ENCODE measurements at regions not wholly inside any gene's neighbourhood (a gene's known extent, or its start where the extent isn't known, plus 50 kb on each side); places are given as distances from the start of the nearest gene placed in this dataset.
A peak's percentile ranks its signal among the peaks of the same experiment; 100 is the strongest.

- Histone ChIP-seq H3K9me3 (no peaks in the 10 kb centered on the region), H3K4me1 (no peaks in the 10 kb centered on the region), H3K4me3 (no peak overlapping the region), H3K27me3 (no peaks in the 10 kb centered on the region), H3K27ac (no peak overlapping the region), H3K36me3 (no peaks in the 10 kb centered on the region)
- TF ChIP-seq POLR2A (IDR thresholded peaks at IDR 0.05) (no peak), CTCF (IDR thresholded peaks at IDR 0.05) (no peak)
- DNase-seq, result no peak
Observed at GRCh38 chr4:58935332-58935731, 1825.1 kb upstream of the IGFBP7 start.

GRCh38 chr4:58936436-58936835 is 1826.3 kb upstream of the IGFBP7 start:
- H3K4me3 ChIP-seq, result no peak overlapping the region
- no peaks in the 10 kb centered on the region for H3K9me3 ChIP-seq
- no peaks in the 10 kb centered on the region for H3K4me1 ChIP-seq
- H3K27ac ChIP-seq, result no peak overlapping the region
- no peaks in the 10 kb centered on the region for H3K27me3 ChIP-seq
- TF ChIP-seq CTCF (IDR thresholded peaks at IDR 0.05), result no peak
- TF ChIP-seq POLR2A (IDR thresholded peaks at IDR 0.05), result no peak
- DNase-seq, result no peak
- H3K36me3 ChIP-seq, result no peaks in the 10 kb centered on the region

- Histone ChIP-seq H3K4me1 (no peaks in the 10 kb centered on the region), H3K9me3 (no peaks in the 10 kb centered on the region), H3K36me3 (no peaks in the 10 kb centered on the region), H3K27me3 (no peaks in the 10 kb centered on the region), H3K4me3 (peak overlapping the region in 1 of 4 donors; percentile 5), H3K27ac (no peak overlapping the region)
- no peak for TF ChIP-seq POLR2A (IDR thresholded peaks at IDR 0.05)
- TF ChIP-seq CTCF (IDR thresholded peaks at IDR 0.05), result no peak
- no peak for DNase-seq
Observed at GRCh38 chr4:58940167-58940566, 1830.0 kb upstream of the IGFBP7 start.

GRCh38 chr4:58941286-58941685 is 1831.1 kb upstream of the IGFBP7 start:
- TF ChIP-seq POLR2A (IDR thresholded peaks at IDR 0.05), result no peak
- TF ChIP-seq CTCF (IDR thresholded peaks at IDR 0.05), result no peak
- Histone ChIP-seq H3K9me3 (no peaks in the 10 kb centered on the region), H3K36me3 (no peaks in the 10 kb centered on the region)

GRCh38 chr4:58953575-58953974 is 1843.4 kb upstream of the IGFBP7 start:
- TF ChIP-seq CTCF (IDR thresholded peaks at IDR 0.05), result no peak
- no peak for TF ChIP-seq POLR2A (IDR thresholded peaks at IDR 0.05)
- Histone ChIP-seq H3K4me3 (no peak overlapping the region), H3K36me3 (no peaks in the 10 kb centered on the region), H3K9me3 (no peaks in the 10 kb centered on the region), H3K27me3 (no peaks in the 10 kb centered on the region), H3K4me1 (no peaks in the 10 kb centered on the region), H3K27ac (no peak overlapping the region)
- no peak for DNase-seq

More at GRCh38 chr4:58941286-58941685, 1831.1 kb upstream of the IGFBP7 start:
- no peak overlapping the region for H3K4me3 ChIP-seq
- H3K4me1 ChIP-seq, result no peaks in the 10 kb centered on the region
- no peak for DNase-seq
- H3K27me3 ChIP-seq, result no peaks in the 10 kb centered on the region
- no peak overlapping the region for H3K27ac ChIP-seq

- TF ChIP-seq CTCF (IDR thresholded peaks at IDR 0.05) (no peak), POLR2A (IDR thresholded peaks at IDR 0.05) (no peak)
- no peaks in the 10 kb centered on the region for H3K4me1 ChIP-seq
- no peak overlapping the region for H3K27ac ChIP-seq
- no peaks in the 10 kb centered on the region for H3K36me3 ChIP-seq
- H3K27me3 ChIP-seq, result no peaks in the 10 kb centered on the region
- DNase-seq, result no peak
- H3K4me3 ChIP-seq, result no peak overlapping the region
- H3K9me3 ChIP-seq, result no peaks in the 10 kb centered on the region
Observed at GRCh38 chr4:58957711-58958110, 1847.5 kb upstream of the IGFBP7 start.

All from Peyer's patch (tissue), 4 donors.